ENCODE measurements at regions not wholly inside any gene's neighbourhood (a gene's known extent, or its start where the extent isn't known, plus 50 kb on each side); places are given as distances from the start of the nearest gene placed in this dataset.

GRCh38 chr1:221919341-221919740 is 177.5 kb upstream of the DUSP10 start:
- DNase-seq (ENCODE audit: low read depth), result no peak

- no peak for DNase-seq (ENCODE audit: low read depth)
Measured at GRCh38 chr1:221916176-221916575, 174.3 kb upstream of the DUSP10 start.

GRCh38 chr1:221915764-221916163 is 173.9 kb upstream of the DUSP10 start:
- no peak for DNase-seq (ENCODE audit: low read depth)

GRCh38 chr1:221913351-221913892 is 171.5 kb upstream of the DUSP10 start:
- DNase-seq (ENCODE audit: low read depth), result no peak

GRCh38 chr1:221912230-221912629 is 170.3 kb upstream of the DUSP10 start:
- DNase-seq (ENCODE audit: low read depth), result no peak

- no peak for DNase-seq (ENCODE audit: low read depth)
Measured at GRCh38 chr1:221911714-221912113, 169.8 kb upstream of the DUSP10 start.

GRCh38 chr1:221910222-221910621 is 168.3 kb upstream of the DUSP10 start:
- no peak for DNase-seq (ENCODE audit: low read depth)

- DNase-seq (ENCODE audit: low read depth), result no peak
Measured at GRCh38 chr1:221908573-221908972, 166.7 kb upstream of the DUSP10 start.

GRCh38 chr1:221907166-221907932 is 165.5 kb upstream of the DUSP10 start:
- no peak for DNase-seq (ENCODE audit: low read depth)

GRCh38 chr1:221905802-221906201 is 163.9 kb upstream of the DUSP10 start:
- DNase-seq (ENCODE audit: low read depth), result no peak

- DNase-seq (ENCODE audit: low read depth), result no peak
Measured at GRCh38 chr1:221904319-221904718, 162.4 kb upstream of the DUSP10 start.

- DNase-seq (ENCODE audit: low read depth), result no peak
Measured at GRCh38 chr1:221903594-221903993, 161.7 kb upstream of the DUSP10 start.

- no peak for DNase-seq (ENCODE audit: low read depth)
Measured at GRCh38 chr1:221902961-221903360, 161.1 kb upstream of the DUSP10 start.

- no peak for DNase-seq (ENCODE audit: low read depth)
Measured at GRCh38 chr1:221900678-221901077, 158.8 kb upstream of the DUSP10 start.

- DNase-seq (ENCODE audit: low read depth), result no peak
Measured at GRCh38 chr1:221897321-221897721, 155.4 kb upstream of the DUSP10 start.

- DNase-seq (ENCODE audit: low read depth), result no peak
Measured at GRCh38 chr1:221892301-221892830, 150.5 kb upstream of the DUSP10 start.

GRCh38 chr1:221891708-221892107 is 149.8 kb upstream of the DUSP10 start:
- no peak for DNase-seq (ENCODE audit: low read depth)

GRCh38 chr1:221888801-221889200 is 146.9 kb upstream of the DUSP10 start:
- DNase-seq (ENCODE audit: low read depth), result no peak

- no peak for DNase-seq (ENCODE audit: low read depth)
Measured at GRCh38 chr1:221888218-221888617, 146.3 kb upstream of the DUSP10 start.

- DNase-seq (ENCODE audit: low read depth), result no peak
Measured at GRCh38 chr1:221887758-221888157, 145.9 kb upstream of the DUSP10 start.

GRCh38 chr1:221887415-221887746 is 145.5 kb upstream of the DUSP10 start:
- no peak for DNase-seq (ENCODE audit: low read depth)

- DNase-seq (ENCODE audit: low read depth), result no peak
Measured at GRCh38 chr1:221886743-221887414, 145.0 kb upstream of the DUSP10 start.

GRCh38 chr1:221886311-221886710 is 144.4 kb upstream of the DUSP10 start:
- no peak for DNase-seq (ENCODE audit: low read depth)

Measured in forelimb muscle (tissue), 1 donor.